HG02678 (cell line): ENCODE measurements at regions not wholly inside any gene's neighbourhood (a gene's known extent, or its start where the extent isn't known, plus 50 kb on each side); places are given as distances from the start of the nearest gene placed in this dataset.

Experiments
- ATAC-seq: cut with Tn5 transposase; IDR thresholded peaks from one replicate; pipeline ENCODE4 v1.9.1; 2021; ENCODE audit warnings: mild to moderate bottlenecking, moderate library complexity; ENCODE audit not compliant: unreplicated experiment

DNA sequence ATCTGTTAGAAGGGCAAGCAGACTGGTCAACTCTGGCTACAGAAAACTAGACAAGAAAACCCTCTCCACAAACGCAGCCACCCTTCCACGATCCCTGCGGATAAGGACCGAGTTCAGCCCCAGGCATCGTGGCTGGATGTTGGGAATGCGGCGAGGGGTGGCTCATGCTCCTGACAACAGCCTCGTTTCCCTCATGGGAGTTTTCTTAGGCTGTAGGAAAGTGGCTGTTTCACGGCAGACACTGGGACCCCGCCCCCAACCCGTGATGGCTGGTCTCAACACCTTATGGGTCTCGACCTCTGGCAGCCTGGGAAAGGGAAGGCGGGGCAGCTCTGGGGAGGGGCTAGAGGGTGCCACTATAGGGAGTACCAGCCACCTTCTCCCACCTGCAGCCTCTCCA lies 123.3 kb downstream of the RFLNA start:
- ATAC-seq: no peak

DNA sequence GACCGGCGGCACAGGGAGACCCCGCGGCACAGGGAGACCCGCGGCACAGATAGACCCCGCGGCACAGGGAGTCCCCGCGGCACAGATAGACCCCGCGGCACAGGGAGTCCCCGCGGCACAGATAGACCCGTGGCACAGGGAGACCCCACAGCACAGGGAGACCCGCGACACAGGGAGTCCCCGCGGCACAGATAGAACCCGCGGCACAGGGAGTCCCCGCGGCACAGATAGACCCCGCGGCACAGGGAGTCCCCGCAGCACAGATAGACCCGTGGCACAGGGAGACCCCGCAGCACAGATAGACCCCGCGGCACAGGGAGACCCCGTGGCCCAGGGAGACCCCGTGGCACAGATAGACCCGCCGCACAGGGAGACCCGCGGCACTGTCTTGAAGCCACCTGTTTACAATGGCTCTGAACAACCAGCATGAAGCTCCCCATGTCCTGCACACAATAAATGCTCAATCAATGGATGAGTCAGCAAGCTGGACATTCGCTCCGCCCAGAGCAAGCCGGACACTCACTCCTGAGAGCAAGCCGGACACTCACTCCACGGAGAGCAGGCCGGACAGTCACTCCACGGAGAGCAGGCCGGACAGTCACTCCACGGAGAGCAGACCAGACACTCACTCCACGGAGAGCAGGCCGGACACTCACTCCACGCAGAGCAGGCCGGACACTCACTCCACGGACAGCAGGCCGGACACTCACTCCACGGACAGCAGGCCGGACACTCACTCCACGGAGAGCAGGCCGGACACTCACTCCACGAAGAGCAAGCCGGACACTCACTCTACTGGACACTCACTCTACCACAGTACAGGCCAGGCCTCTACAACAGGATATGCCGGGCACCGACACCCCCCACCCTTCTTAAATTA lies 121.9 kb downstream of the RFLNA start:
- ATAC-seq: no peak

DNA sequence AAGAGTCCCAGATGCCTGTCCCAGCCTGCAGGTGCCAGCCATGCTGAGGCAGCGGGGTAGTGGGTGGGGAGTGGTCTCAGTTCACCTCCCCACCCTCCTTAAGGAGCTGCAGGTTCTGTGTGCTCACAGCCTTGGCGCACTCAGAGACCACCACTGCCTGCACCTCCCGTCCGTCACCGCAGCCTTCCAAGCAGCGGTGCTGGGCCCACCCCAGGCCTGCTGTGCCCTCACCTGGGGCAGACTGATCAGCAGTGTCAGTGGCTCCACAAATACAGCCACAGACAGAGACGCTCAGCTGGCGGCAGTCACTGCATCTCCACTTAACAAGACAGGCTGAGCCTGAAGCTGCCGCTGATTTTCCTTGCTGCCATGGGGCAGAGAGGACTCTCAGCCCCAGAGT lies 120.2 kb downstream of the RFLNA start:
- ATAC-seq: no peak

DNA sequence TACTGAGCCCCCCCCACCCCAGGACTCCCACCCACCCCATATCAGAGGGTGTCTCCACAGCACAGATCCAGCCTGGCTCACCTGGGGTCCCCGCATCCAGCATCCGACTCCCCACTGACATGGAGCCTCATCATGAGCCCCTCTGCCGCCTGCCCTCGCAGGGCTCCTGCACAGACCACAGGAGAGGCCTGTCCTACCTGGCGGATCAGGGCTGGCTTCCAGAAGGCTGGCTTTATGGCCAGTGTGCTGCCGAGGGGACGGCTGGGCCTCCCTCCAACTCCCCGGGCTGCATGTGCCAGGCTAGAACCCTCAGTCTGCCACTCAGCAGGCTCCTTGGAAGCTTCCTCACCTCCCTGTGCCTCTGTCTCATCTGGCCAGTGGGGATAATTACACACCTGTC lies 119.0 kb downstream of the RFLNA start:
- ATAC-seq: no peak

DNA sequence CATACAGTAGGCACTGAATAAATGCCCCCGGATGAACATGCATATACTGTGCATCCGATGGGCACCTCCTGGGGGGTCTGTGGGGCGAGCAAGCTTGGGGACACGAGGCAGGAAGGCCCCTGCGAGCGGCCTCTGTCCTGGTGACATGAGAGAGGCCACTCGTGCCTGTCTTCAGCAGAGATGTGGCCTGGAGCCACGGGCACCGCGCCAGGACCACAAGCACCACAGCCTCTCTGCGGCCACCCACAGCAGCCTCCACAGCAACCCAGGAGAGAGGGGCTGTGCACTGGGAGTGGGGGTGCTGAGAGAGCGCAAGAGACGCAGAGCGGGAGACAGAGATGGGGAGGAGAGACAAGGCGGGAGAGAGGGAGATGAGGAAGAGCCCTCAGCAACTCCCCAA lies 118.5 kb downstream of the RFLNA start:
- no peak for ATAC-seq

DNA sequence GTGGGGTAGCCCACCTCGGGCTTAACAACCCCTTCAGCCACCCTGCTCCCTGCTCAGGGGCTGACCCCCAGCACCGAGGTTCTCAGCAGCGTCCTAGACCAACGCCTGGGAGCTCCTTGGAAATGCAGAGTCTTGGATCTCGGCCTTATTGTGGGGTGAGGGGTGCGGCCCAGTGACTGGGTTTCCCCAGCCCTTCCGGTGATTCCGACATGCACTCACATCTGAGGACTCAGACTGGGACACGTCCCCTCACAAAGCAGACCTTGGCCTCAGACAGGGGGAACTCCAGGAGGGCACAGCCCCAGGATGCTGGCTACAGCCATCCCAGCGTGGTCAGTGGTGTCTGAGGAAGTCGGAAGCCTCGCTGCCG lies 117.7 kb downstream of the RFLNA start:
- no peak for ATAC-seq

DNA sequence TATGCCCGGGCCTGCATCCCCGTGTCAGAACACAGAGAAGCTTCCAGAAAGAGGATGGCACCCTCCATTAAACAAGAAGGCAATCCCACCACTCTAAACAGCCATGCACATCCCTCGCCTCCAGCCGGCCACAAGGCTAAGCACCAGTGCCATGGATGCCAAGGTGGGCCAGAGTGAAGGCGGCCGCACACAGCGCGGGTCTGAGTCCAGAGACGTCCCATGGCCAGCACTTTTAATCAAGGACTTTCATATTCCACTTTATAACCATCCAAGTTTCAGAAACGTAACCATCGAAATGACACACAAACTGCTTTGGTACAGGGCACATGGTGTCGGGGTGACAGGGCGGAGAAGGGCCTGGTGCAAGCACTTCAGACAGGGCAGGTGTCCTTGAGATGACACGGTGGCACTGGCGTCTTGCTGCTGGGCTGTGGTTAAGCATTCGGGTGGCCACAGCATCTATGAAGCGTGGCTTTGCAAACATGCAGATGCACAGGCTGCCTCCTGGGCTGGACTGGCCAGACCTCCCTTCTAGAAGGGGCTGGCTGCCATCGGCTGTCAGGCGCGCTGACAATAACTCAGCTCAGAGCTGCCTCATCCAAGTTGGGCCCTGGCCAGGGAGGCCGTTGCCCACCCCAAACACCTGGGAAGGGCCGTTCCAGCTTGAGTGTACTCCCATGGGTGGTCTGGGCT lies 117.2 kb downstream of the RFLNA start:
- ATAC-seq: no peak

DNA sequence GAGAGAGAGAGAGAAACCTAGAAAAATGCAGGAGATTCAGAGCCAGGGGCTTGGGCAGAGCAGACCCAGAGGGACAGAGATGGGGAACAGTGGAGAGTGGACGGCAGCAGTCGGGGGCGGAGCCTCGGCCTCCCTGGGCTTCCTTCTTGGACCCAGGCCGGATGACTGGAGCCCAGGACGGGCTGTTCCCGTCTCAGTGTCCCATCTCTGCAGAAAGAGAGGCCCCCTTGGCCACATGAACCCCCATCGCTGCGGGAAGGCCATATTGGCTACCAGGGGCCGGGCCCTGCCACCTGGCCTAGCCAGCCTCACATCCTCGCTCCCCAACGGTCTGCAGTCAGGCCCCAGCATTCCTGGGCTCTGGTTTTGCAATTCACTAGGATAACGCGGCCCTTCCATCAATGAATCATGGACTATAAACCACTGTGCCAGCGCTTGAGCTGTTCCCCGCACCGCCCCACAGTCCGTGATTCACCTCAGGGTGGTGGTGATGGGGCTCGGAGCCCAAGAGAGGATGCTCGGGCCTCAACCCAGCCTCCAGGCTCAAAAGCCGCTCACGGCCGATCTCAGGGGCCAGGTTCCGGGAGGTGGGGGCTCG lies 116.5 kb downstream of the RFLNA start:
- no peak for ATAC-seq

DNA sequence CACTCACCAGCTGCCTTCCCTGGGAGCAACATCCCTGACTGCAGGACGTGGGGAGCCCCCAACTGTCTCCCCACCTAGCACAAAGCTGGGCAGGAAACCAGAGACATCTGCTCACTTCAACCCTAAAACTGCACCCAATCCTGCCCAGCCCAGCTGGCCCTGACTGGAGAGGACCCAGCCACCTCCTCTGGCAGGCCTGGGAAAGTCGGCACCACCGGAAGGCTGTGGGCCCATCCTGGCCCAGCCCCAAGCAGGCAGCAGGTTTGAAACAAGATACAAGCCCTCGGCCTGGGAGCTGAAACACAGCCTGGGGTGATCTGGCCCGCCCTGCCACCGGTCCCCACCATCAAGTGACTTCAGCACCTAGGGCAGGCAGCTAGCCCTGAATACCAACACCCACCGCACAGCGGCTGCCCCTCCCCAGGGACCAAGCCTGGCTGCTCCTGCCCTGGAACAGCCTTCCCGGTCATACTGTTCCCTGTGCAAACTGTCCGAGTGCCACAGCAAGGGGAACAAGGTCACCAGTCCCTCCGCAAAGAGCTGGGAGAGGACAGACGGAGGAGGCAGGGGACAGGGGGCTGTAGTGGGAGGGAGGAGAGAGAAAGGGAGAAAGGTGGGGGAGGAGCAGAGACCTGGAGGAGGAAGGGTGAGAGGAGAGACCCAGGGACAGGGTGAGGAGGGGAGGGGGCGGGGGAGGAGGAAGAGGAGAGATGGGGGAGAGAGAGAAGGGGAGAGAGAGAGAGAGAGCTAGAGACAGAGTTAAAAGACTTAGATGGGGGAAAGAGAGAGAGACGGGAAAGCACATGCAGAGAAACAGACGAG lies 115.7 kb downstream of the RFLNA start:
- ATAC-seq: no peak

DNA sequence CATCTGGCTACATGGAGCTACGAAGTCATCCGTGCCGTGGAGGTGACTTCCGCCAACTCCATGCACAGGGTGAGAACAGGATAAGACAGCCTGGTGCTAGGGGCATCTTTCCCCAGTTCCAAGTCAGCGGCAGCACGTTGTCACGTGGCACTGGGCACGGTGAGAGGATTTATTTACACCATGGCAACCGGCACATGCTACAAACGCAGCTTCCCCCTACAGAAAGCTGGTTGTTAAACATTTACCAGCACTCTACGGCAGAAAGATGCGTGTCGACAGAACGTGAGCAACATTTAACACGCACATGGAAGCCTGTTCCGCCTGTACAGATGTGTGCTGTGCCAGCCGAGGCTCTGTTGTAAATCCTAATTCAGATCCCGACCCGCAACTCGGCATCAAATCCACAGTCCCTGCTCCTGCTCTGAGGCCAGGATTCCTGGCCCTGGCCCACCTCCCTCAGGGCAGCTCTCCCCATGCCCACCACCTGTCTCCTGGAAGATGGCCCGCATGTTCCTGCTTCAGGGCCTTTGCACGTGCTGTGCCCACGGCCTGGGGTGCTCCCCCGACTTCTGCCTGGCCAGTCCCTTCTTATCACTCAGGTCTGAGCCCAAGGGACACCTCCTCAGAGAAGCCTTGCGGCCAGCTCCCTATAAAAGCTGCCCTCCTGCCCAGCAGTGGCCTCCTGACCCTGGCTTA lies 114.1 kb downstream of the RFLNA start:
- ATAC-seq: no peak

DNA sequence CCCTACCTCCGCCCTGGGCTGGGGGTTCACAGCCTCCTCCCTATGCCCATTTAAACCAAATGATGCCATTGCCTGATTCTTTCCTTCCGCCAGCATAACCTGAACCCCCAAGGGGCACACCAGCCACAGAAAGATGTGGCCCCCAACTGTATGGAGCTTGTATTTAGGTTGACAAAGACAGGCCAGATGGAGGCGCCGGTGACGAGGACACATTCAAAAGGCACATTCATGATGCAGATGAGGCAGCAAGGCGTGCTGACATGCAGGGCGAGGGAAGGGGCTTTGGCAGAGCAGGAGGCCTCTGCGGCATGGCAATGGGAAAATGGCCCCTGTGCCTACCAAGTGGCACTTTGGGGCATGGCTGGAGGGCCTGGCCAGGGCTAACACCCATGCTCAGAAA lies 112.2 kb downstream of the RFLNA start:
- ATAC-seq: no peak

DNA sequence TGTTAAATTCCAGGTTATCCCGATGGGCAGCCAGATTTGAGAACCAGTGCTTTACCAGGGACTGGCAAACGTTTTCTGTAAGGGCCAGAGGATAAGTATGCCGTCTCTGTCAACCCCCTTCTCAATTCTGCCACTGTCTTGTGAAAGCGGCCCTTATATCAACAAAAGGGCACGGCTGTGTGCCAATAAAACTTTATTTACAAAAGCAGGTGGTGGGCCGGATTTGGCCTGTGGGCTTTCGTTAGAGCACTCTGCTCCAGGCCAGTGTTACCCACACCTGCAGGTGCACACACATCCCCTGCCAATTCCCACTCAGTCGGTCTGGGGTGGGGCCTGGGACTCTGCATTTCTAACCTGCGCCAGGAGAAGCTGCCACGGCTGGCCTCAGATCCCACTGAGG lies 111.2 kb downstream of the RFLNA start:
- ATAC-seq: no peak

DNA sequence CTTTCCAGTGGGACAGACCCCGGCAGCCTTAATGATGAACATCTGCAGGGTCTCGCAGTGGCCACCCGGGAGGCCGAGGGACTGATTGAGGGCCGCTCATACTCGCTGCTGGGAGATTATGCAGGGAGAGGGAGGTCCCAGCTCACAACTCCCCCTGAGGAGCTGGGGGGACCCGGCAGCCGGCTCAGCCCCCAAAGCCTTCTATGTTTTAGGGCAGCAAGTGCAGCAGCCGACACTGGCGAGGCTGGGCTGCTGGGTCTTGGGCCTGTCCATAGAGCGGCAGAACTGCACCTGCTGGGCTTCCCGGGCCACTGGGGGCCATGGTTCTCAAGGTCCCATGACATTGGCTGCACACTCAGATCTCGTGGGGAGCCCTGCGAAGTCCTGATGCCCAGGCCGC lies 110.7 kb downstream of the RFLNA start:
- ATAC-seq: no peak

DNA sequence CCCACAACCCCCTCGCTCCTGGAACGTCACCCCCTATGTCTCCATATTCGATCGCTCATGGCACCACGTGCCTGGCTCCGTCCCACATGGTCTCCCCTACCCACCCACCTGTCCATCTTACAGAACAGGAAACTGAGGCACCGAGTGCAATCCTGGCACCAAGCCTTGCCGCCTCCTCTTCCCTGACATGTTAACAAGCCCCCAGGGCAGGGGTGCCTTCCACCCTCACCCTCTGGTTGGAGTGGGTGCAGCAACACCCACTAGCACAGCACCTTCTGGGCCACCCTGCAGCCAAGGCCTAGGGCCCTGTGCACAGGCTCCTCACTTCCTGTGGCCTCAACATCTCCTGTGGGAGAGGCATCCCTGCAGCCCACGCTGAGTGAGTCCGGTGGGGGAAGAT lies 110.3 kb downstream of the RFLNA start:
- no peak for ATAC-seq

DNA sequence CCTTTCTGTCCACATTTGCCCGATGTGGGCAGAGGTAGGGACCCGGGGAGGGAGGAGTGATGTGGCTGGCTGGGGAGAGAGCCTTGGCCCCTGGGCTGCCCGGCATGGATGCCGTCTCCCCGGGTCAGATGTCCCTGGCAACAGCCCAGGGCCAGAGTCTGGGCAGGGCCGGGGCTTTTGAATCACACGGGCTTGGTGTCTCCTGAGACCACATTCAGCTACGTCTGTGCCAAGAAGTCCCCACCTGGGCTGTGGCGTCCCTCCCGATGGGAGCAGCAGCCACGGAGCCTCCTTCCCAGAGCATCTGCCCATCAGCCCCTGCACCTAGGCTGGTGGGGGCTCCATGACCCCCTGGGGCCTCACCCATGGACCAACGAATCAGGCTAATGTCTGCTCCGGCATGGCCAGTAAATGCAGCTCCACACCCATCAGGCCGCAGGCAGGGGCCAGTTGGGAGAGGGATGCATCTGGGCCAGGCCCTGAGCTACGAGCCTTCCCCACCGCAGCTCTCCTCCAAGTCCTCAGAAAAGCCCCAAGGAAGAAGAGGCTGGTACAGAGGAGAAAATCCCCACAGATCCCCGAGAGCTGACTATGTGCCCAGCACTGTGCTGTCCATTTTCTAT lies 109.4 kb downstream of the RFLNA start:
- ATAC-seq: no peak

DNA sequence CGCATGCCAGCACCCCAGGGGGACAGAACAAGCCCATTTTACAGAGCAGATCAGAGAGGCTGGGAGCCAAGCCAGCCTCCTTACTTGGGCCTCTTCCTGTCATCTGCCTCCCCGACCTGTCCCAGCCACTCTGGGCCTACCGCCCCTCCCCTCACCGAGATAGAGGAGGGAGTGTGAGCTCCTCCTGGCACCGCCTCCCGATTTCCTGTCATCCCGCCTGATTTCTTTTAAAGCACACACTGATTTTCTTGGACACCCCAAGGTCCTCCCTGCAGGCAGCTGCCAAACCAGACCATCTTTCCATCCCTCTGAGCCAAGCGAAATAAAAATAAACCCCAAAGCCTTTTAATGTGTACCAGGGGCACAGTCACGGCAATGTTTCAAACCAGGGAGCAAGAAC lies 108.4 kb downstream of the RFLNA start:
- no peak for ATAC-seq

DNA sequence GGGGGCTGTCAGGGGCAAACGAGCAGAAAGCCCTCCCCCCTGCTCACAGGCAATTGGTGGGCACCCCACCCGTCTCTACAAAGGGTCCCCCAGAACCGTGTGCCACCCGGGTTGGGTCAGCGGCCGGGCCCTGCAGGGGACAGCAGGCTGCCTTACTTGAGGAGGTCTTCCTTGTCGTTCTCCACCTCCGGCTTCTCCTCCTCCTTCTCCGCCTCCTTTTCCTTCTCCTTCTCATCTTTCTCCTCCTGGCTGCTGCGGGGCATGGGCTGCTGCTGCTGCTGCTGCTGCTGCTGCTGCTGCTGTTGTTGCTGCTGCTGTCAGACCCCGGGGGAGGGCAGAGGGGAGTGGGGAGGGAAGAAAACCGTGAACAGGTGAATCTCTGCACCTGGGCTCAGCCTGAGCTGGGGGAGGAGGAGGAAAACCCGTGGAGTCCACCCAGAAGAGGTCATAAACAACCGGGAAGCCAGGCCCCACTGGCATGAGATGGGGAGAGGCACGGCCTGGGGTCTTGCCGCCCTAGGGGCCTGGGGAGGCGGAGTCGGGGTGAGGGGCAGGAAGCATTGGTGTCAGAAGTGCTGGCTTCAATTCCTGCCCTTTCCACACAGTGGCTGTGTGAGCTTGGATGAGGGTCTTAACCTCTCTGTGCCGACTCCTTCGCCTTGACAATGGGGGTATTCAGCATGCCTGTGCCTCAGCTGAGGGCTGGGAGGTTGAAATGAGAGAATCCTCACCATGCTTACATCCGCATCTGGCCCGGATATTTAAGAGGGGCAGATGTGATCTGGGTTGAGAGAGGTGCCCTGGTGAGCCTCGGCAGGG lies 107.6 kb downstream of the RFLNA start:
- ATAC-seq: no peak

DNA sequence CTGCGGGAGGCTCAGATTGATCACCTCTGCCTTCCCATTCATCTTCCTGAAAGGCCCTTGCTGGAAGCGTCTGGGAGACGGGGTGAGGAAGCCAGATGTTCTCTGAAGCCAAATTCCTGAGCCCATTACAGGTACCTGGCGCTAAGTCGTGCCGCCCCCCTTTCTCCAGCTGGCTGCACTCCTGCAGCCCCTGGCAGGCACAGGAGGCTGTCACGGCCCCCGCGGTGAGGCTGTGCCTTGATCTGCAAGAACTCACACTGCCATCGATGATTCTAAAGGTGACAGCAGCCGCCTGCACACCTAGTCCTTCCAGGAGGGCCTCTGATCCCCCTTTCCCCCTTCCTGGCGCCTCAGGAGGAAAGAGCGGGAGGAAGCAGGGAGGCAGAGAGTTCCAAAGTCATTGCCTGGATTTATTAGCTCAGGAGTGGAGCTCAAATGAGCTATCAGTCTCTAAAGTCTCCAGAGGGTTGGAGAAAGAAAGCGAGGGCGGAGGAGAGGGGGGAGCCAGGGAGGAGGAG lies 106.9 kb downstream of the RFLNA start:
- no peak for ATAC-seq

DNA sequence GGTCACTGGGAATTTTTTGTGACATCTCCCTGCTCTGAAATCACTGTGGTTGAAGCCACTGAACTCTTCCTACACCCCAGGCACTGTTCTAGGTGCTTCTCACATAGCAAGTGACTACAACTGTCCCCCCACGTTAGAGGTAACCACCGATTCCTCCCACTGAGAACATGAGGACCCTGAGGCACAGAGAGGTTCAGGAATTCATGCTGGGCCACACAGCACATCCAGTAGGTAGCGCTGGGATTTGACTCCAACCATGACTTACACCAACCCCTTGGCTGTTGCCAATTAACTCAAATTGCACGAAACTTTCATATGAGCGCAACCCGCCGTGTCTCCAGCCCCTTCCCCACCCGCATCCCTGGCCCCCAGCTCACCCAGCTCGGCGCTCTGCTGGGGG lies 105.2 kb downstream of the RFLNA start:
- no peak for ATAC-seq
